A549 (cell line): ENCODE measurements at regions not wholly inside any gene's neighbourhood (a gene's known extent, or its start where the extent isn't known, plus 50 kb on each side); places are given as distances from the start of the nearest gene placed in this dataset.

Experiments
- ATAC-seq, 2 experiments: fragments of 200-7000 bp in 1 of 2; fragments of >200 bp in 1 of 2; cut with Nextera tagmentation in 1 of 2; cut with Tn5 transposase in 1 of 2; 3 replicates each; pipeline versions ENCODE4 v1.8.0 to v1.9.1; 2018 to 2020; ENCODE audit warnings: mild to moderate bottlenecking in 1 of 2, moderate library complexity in 1 of 2
- CTCF ChIA-PET: fragments of 300-600 bp; sonication (Branson Sonifier 250); formaldehyde crosslinking; extraction: SDS; loops from one replicate; lab custom pipeline; 2021; ENCODE audit warnings: antibody characterized with exemption, inconsistent platforms; lab: Yijun Ruan, JAX
- POLR2A ChIA-PET: fragments of 350-600 bp; formaldehyde crosslinking; extraction: SDS; loops from one replicate; lab custom pipeline; 2021; ENCODE audit warnings: antibody characterized with exemption, inconsistent platforms; lab: Yijun Ruan, JAX
- DNase-seq, 2 experiments: peaks; one replicate each; pipeline versions ENCODE4 v3.0.0 to v3.0.0-alpha.2; 2011 to 2016; ENCODE audit warnings: low read depth in 1 of 2, low spot score in 1 of 2
- FAIRE-seq: peaks from 2 replicates; lab custom pipeline; 2011; peaks lifted over from hg19 to GRCh38; lab: Jason Lieb, UNC
- H3K27ac ChIP-seq, 2 experiments: fragments of >200 bp; sonication (Bioruptor Twin); formaldehyde crosslinking; 3 replicates each; pipeline ENCODE4 v1.5.1; 2016 to 2017
- H3K4me1 ChIP-seq: fragments of >200 bp; sonication (Bioruptor Twin); formaldehyde crosslinking; 3 replicates; pipeline ENCODE4 v1.6.1; 2016
- H3K4me2 ChIP-seq: fragments of >200 bp; sonication (Bioruptor Twin); formaldehyde crosslinking; 3 replicates; pipeline ENCODE4 v1.6.1; 2016
- H3K4me3 ChIP-seq: fragments of >200 bp; sonication (Bioruptor Twin); formaldehyde crosslinking; 3 replicates; pipeline ENCODE4 v1.5.1; 2016
- H3K9me3 ChIP-seq: fragments of >200 bp; sonication (Bioruptor Twin); formaldehyde crosslinking; 3 replicates; pipeline ENCODE4 v1.6.1; 2016
- BHLHE40 ChIP-seq: IDR thresholded peaks from 2 replicates; pipeline ENCODE4 v1.6.1; 2012; ENCODE audit warnings: low read depth, low read length, inconsistent platforms
- EHMT2 ChIP-seq: fragments of 200-600 bp; sonication (generic); IDR thresholded peaks from 2 replicates; pipeline ENCODE4 v1.6.1; 2016; ENCODE audit warnings: antibody characterized with exemption, low read depth, mild to moderate bottlenecking, moderate library complexity
- EP300 ChIP-seq, 2 experiments: fragments of >200 bp; sonication (Bioruptor Twin); formaldehyde crosslinking; IDR thresholded peaks; 2 replicates in 1 of 2; 3 replicates in 1 of 2; pipeline ENCODE4 v1.6.1; 2016 to 2017
- ESRRA ChIP-seq: fragments of 150-350 bp; IDR thresholded peaks from 2 replicates; pipeline ENCODE4 v1.6.1; 2014; ENCODE audit warnings: mild to moderate bottlenecking, low read length, borderline replicate concordance
- FOSB ChIP-seq: fragments of 250-450 bp; sonication (Bioruptor Pico); IDR thresholded peaks from 2 replicates; pipeline ENCODE4 v1.5.0; 2020; ENCODE audit warnings: mild to moderate bottlenecking, moderate library complexity
- FOSL2 ChIP-seq, 2 experiments: fragments of 450-650 bp in 1 of 2; fragments of >200 bp in 1 of 2; sonication (Bioruptor Twin) in 1 of 2; formaldehyde crosslinking; IDR thresholded peaks; 2 replicates each; pipeline versions ENCODE4 v1.5.0 to v1.6.1; 2016 to 2020; ENCODE audit warnings: mild to moderate bottlenecking in 1 of 2, moderate library complexity in 1 of 2
- HES2 ChIP-seq: fragments of >200 bp; sonication (Bioruptor Twin); formaldehyde crosslinking; IDR thresholded peaks from 2 replicates; pipeline ENCODE4 v1.6.1; 2016
- HEYL ChIP-seq: fragments of 250-450 bp; sonication (Bioruptor Pico); IDR thresholded peaks from 2 replicates; pipeline ENCODE4 v1.8.0; 2021; ENCODE audit warnings: mild to moderate bottlenecking, moderate library complexity
- HOXB13 ChIP-seq: fragments of 250-450 bp; sonication (Bioruptor Pico); IDR thresholded peaks from 2 replicates; pipeline ENCODE4 v1.5.0; 2020; ENCODE audit warnings: low read depth, mild to moderate bottlenecking, moderate library complexity
- MAFK ChIP-seq: fragments of 450-650 bp; IDR thresholded peaks from 2 replicates; pipeline ENCODE4 v1.6.1; 2014; ENCODE audit not compliant: partially characterized antibody
- MAZ ChIP-seq: fragments of 150-350 bp; IDR thresholded peaks from 2 replicates; pipeline ENCODE4 v1.6.1; 2014; ENCODE audit warnings: antibody characterized with exemption, low read depth, low read length, borderline replicate concordance
- MYC ChIP-seq: IDR thresholded peaks from 2 replicates; pipeline ENCODE4 v1.6.1; 2012; ENCODE audit warnings: mild to moderate bottlenecking, inconsistent platforms, low read length, improper control_type of control experiment, borderline replicate concordance
- NFE2L2 ChIP-seq: fragments of 150-350 bp; conservative IDR thresholded peaks from 2 replicates; pipeline ENCODE4 v1.6.1; 2014; ENCODE audit warnings: low read length
- NPAS2 ChIP-seq: fragments of 250-450 bp; sonication (Bioruptor Pico); IDR thresholded peaks from 2 replicates; pipeline ENCODE4 v1.8.0; 2022; ENCODE audit warnings: mild to moderate bottlenecking, moderate library complexity, borderline replicate concordance
- NR3C1 ChIP-seq: fragments of >200 bp; sonication (Bioruptor Twin); formaldehyde crosslinking; IDR thresholded peaks from 3 replicates; pipeline ENCODE4 v1.6.1; 2017
- PHF8 ChIP-seq: fragments of 200-600 bp; sonication (generic); IDR thresholded peaks from 2 replicates; pipeline ENCODE4 v1.6.1; 2016; ENCODE audit warnings: low read depth, mild to moderate bottlenecking, antibody characterized with exemption, moderate library complexity, borderline replicate concordance
- POLR2A ChIP-seq: IDR thresholded peaks from 2 replicates; pipeline ENCODE4 v1.6.1; 2012; ENCODE audit warnings: mild to moderate bottlenecking, low read length
- POLR2AphosphoS2 ChIP-seq: conservative IDR thresholded peaks from 2 replicates; pipeline ENCODE4 v1.6.1; 2012; ENCODE audit warnings: low read length, improper control_type of control experiment, inconsistent platforms
- RCOR1 ChIP-seq: fragments of 150-350 bp; IDR thresholded peaks from 2 replicates; pipeline ENCODE4 v1.6.1; 2014; ENCODE audit warnings: antibody characterized with exemption, low read length, low read depth
- SREBF2 ChIP-seq: fragments of 450-650 bp; IDR thresholded peaks from 2 replicates; pipeline ENCODE4 v1.6.1; 2014; ENCODE audit warnings: mild to moderate bottlenecking, moderate library complexity
- ZFP36 ChIP-seq: fragments of 450-650 bp; IDR thresholded peaks from 2 replicates; pipeline ENCODE4 v1.6.1; 2014; ENCODE audit warnings: borderline replicate concordance; ENCODE audit not compliant: partially characterized antibody
- ZNF302 ChIP-seq: fragments of 250-450 bp; sonication (Bioruptor Pico); IDR thresholded peaks from 2 replicates; pipeline ENCODE4 v1.9.0; 2021; ENCODE audit warnings: inconsistent platforms, mild to moderate bottlenecking, moderate library complexity
- ZSCAN20 ChIP-seq: fragments of 250-450 bp; sonication (Bioruptor Pico); IDR thresholded peaks from 2 replicates; pipeline ENCODE4 v1.8.0; 2022; ENCODE audit warnings: mild to moderate bottlenecking, moderate library complexity
- WGBS: methylation state at CpG from one replicate; pipeline ENCODE4 v1.1.6; 2017; ENCODE audit errors: missing lambda C conversion rate; 5-methylcytosine and 5-hydroxymethylcytosine counted together
- TF ChIP-seq, protein P1 (sequence below): IDR thresholded peaks from 2 replicates; pipeline ENCODE4 v1.6.1; 2012
- TF ChIP-seq, protein P2 (sequence below): fragments of >200 bp; sonication (Bioruptor Twin); formaldehyde crosslinking; IDR thresholded peaks from 3 replicates; pipeline ENCODE4 v1.5.1; 2016

DNA sequence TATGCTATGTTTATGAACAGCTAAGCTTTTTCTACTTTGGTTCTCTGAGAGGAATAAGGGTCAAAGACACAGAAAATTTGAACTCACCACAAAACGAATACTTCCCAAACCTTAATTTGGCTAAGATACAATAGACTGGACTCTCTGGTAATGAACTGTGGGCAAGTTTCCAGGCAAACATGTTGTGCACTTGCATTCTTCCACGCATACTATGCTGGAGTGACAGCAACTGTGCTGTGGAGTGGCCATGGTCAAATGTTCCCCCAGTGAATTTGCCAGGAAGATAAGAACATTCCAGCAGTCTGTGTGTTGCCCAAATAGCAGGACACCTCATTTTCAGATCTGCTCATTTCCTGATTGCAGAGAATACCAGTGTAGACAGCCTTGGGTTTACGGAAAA is 275.3 kb upstream of the IL12B start:
- Histone ChIP-seq H3K4me1 (no peaks in the 10 kb centered on the region), H3K4me3 (no peak overlapping the region), H3K9me3 (0 out of 3 replicates have a peak, but pooled peaks cover 7% of the 10 kb centered on the region), H3K4me2 (no peak overlapping the region), H3K27ac (no peak overlapping the region)
- no peak for ATAC-seq
- ChIA-PET CTCF (no interaction called here), POLR2A (no interaction called here)
- TF ChIP-seq NFE2L2 (no peak), EP300 (IDR thresholded peaks at IDR 0.05) (no peak), ZFP36 (no peak), NPAS2 (CRISPR knock-in tag) (no peak), NR3C1 (no peak), ZNF302 (CRISPR knock-in tag) (no peak), SREBF2 (no peak), HOXB13 (no peak), ZSCAN20 (CRISPR knock-in tag) (no peak), FOSB (no peak), EHMT2 (no peak), POLR2AphosphoS2 (no peak), MAZ (no peak), MAFK (no peak), FOSL2 (IDR thresholded peaks at IDR 0.05) (no peak), FOSL2 (CRISPR knock-in tag; IDR thresholded peaks at IDR 0.05) (no peak), BHLHE40 (no peak)
- TF ChIP-seq, protein P1, sequence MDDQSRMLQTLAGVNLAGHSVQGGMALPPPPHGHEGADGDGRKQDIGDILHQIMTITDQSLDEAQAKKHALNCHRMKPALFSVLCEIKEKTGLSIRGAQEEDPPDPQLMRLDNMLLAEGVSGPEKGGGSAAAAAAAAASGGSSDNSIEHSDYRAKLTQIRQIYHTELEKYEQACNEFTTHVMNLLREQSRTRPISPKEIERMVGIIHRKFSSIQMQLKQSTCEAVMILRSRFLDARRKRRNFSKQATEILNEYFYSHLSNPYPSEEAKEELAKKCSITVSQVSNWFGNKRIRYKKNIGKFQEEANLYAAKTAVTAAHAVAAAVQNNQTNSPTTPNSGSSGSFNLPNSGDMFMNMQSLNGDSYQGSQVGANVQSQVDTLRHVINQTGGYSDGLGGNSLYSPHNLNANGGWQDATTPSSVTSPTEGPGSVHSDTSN: no peak
- TF ChIP-seq, protein P2, sequence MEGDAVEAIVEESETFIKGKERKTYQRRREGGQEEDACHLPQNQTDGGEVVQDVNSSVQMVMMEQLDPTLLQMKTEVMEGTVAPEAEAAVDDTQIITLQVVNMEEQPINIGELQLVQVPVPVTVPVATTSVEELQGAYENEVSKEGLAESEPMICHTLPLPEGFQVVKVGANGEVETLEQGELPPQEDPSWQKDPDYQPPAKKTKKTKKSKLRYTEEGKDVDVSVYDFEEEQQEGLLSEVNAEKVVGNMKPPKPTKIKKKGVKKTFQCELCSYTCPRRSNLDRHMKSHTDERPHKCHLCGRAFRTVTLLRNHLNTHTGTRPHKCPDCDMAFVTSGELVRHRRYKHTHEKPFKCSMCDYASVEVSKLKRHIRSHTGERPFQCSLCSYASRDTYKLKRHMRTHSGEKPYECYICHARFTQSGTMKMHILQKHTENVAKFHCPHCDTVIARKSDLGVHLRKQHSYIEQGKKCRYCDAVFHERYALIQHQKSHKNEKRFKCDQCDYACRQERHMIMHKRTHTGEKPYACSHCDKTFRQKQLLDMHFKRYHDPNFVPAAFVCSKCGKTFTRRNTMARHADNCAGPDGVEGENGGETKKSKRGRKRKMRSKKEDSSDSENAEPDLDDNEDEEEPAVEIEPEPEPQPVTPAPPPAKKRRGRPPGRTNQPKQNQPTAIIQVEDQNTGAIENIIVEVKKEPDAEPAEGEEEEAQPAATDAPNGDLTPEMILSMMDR: no peak
- DNase-seq: no peak
- FAIRE-seq: no peak
- 70% methylated on average over 3 of the region's 3 CpGs for WGBS

- Histone ChIP-seq H3K4me1 (no peaks in the 10 kb centered on the region), H3K27ac (no peak overlapping the region), H3K4me3 (no peak overlapping the region), H3K4me2 (no peak overlapping the region), H3K9me3 (no peaks in the 10 kb centered on the region)
- no peak for ATAC-seq
- WGBS: 80% methylated on average over 4 of the region's 4 CpGs
- DNase-seq: no peak
- CTCF ChIA-PET: no interaction called here
- TF ChIP-seq MYC (no peak), FOSL2 (IDR thresholded peaks at IDR 0.05) (no peak), FOSL2 (CRISPR knock-in tag; IDR thresholded peaks at IDR 0.05) (peak; percentile 58; the same call in 1 of the 2 replicates), RCOR1 (no peak), ESRRA (no peak), HEYL (CRISPR knock-in tag) (no peak), POLR2A (no peak), HES2 (no peak), PHF8 (no peak)
- POLR2A ChIA-PET: no interaction called here
- no peak for FAIRE-seq
Observed at GRCh38 chr5:159609359-159609758, 279.1 kb upstream of the IL12B start.
